ENCODE measurements at regions not wholly inside any gene's neighbourhood (a gene's known extent, or its start where the extent isn't known, plus 50 kb on each side); places are given as distances from the start of the nearest gene placed in this dataset.
"Not testable (repeated sequence)": the region's sequence is repeated elsewhere in the genome, so short reads cannot be mapped to it uniquely, and the experiment has no call there.

DNA sequence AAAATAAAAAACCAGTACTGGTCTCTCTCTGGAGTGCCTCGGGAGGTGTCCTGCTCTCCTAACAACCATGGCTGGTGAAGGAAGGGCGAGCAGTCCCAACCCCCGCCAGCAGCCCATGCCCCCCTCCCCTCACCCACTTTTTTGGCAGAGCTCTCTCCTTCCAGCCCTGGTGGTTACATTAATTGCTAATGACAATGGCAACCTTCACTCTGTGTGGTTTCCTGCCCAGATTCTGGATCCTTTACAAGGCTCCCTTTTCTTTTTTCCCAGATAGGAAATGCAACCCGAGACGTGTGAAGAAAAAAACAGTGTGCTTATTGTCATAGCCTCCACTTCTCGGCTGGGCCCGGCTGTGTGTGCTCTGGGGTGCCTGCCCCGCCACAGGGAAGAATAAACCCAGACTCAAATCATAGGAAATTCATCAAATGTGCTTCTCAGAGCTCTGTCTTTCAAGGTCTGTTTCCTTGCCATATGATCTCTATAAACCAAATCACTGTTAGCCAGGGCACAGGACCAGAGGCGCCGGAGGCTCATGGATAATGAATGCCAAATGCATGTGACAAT is 513.0 kb downstream of the SOX6 start:
- FAIRE-seq (no peak), DNase-seq (peak in 2 of 5 donors; percentile 48 to 69)
- H3K4me1 ChIP-seq (ENCODE audit: control insufficient read depth in 2 of 3, insufficient read depth in 2 of 3, low read depth in 1 of 3, low read length in 3 of 3): no peaks in the 10 kb centered on the region
- no peak overlapping the region for H3K4me3 ChIP-seq (ENCODE audit: low read length in 3 of 3)
- TF ChIP-seq, protein P1, sequence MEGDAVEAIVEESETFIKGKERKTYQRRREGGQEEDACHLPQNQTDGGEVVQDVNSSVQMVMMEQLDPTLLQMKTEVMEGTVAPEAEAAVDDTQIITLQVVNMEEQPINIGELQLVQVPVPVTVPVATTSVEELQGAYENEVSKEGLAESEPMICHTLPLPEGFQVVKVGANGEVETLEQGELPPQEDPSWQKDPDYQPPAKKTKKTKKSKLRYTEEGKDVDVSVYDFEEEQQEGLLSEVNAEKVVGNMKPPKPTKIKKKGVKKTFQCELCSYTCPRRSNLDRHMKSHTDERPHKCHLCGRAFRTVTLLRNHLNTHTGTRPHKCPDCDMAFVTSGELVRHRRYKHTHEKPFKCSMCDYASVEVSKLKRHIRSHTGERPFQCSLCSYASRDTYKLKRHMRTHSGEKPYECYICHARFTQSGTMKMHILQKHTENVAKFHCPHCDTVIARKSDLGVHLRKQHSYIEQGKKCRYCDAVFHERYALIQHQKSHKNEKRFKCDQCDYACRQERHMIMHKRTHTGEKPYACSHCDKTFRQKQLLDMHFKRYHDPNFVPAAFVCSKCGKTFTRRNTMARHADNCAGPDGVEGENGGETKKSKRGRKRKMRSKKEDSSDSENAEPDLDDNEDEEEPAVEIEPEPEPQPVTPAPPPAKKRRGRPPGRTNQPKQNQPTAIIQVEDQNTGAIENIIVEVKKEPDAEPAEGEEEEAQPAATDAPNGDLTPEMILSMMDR (IDR thresholded peaks at IDR 0.05; ENCODE audit: borderline replicate concordance, extremely low read depth, insufficient read depth): no peak
- H3K36me3 ChIP-seq (ENCODE audit: control insufficient read depth in 2 of 3, insufficient read depth in 3 of 3, low read length in 3 of 3): no peaks in the 10 kb centered on the region
- H3K9me3 ChIP-seq (ENCODE audit: control insufficient read depth in 2 of 3, insufficient read depth in 1 of 3, low read length in 3 of 3): no peaks in the 10 kb centered on the region
- no peak overlapping the region for H3K27ac ChIP-seq (ENCODE audit: low read depth in 2 of 2, low read length in 2 of 2)
- intact Hi-C loops (cut with DNase I): no loop called here
- H3K27me3 ChIP-seq (ENCODE audit: control insufficient read depth, insufficient read depth, low read length): no peaks in the 10 kb centered on the region
- no peak overlapping the region for H3K9ac ChIP-seq (ENCODE audit: low read length in 3 of 3)

DNA sequence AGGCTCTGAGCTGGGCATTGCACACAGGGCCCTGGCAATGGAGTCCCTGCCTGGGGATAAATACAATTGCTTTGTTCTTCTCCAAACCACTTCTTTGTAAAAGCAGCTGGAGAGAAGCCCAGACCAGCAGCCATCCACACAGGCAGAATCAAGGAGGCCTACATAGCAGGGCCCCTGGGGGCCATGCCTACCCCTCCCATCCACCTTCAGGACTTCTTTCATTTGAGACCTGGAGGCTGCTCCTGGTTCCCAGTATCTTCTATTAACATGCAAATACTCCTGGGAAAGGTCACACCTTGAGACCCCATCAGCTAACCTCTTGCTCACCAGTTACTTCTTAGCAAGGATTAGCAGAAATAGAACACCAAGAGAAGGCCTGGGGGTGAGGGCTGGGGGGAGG is 511.1 kb downstream of the SOX6 start:
- DNase-seq (no peak), FAIRE-seq (no peak)
- H3K4me3 ChIP-seq (ENCODE audit: low read length in 3 of 3): no peak overlapping the region
- H3K4me1 ChIP-seq (ENCODE audit: control insufficient read depth in 2 of 3, insufficient read depth in 2 of 3, low read depth in 1 of 3, low read length in 3 of 3): no peaks in the 10 kb centered on the region
- no peaks in the 10 kb centered on the region for H3K36me3 ChIP-seq (ENCODE audit: control insufficient read depth in 2 of 3, insufficient read depth in 3 of 3, low read length in 3 of 3)
- no peak overlapping the region for H3K9ac ChIP-seq (ENCODE audit: low read length in 3 of 3)
- intact Hi-C loops (cut with DNase I): no loop called here
- no peak overlapping the region for H3K27ac ChIP-seq (ENCODE audit: low read depth in 2 of 2, low read length in 2 of 2)
- H3K27me3 ChIP-seq (ENCODE audit: control insufficient read depth, insufficient read depth, low read length): no peaks in the 10 kb centered on the region
- TF ChIP-seq, protein P1 (IDR thresholded peaks at IDR 0.05; ENCODE audit: borderline replicate concordance, extremely low read depth, insufficient read depth): no peak
- H3K9me3 ChIP-seq (ENCODE audit: control insufficient read depth in 2 of 3, insufficient read depth in 1 of 3, low read length in 3 of 3): no peaks in the 10 kb centered on the region

DNA sequence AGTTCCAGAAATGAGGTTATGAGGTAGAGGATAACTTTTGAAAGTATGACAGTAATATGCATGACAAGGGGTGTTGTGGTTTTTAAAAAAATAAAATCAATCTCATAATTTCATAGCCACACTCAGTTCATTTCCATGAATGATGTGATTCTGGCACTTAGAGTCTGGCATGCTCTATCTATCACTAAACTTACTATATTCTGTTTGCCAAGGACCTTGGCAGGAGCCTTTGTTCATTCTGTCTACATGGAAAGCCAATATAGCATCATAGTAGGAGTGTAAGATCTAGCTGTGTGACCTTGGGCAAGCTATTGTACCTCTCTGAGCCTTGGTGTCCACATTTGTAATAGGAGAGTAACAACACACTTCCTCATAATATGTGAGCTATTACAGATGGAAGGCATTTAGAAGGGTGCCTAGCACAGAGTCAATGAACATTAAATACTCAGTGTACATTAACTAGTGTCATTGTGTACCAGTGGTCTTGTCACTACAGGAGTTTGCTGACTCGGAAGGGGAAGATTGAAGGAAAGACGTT is 507.6 kb downstream of the SOX6 start:
- H3K27ac ChIP-seq (ENCODE audit: low read depth in 2 of 2, low read length in 2 of 2): no peak overlapping the region
- no peaks in the 10 kb centered on the region for H3K4me1 ChIP-seq (ENCODE audit: control insufficient read depth in 2 of 3, insufficient read depth in 2 of 3, low read depth in 1 of 3, low read length in 3 of 3)
- no peaks in the 10 kb centered on the region for H3K36me3 ChIP-seq (ENCODE audit: control insufficient read depth in 2 of 3, insufficient read depth in 3 of 3, low read length in 3 of 3)
- TF ChIP-seq, protein P1 (IDR thresholded peaks at IDR 0.05; ENCODE audit: borderline replicate concordance, extremely low read depth, insufficient read depth): no peak
- H3K4me3 ChIP-seq (ENCODE audit: low read length in 3 of 3): no peak overlapping the region
- FAIRE-seq (no peak), DNase-seq (no peak)
- no peaks in the 10 kb centered on the region for H3K9me3 ChIP-seq (ENCODE audit: control insufficient read depth in 2 of 3, insufficient read depth in 1 of 3, low read length in 3 of 3)
- intact Hi-C loops (cut with DNase I): no loop called here
- H3K27me3 ChIP-seq (ENCODE audit: control insufficient read depth, insufficient read depth, low read length): no peaks in the 10 kb centered on the region
- no peak overlapping the region for H3K9ac ChIP-seq (ENCODE audit: low read length in 3 of 3)

DNA sequence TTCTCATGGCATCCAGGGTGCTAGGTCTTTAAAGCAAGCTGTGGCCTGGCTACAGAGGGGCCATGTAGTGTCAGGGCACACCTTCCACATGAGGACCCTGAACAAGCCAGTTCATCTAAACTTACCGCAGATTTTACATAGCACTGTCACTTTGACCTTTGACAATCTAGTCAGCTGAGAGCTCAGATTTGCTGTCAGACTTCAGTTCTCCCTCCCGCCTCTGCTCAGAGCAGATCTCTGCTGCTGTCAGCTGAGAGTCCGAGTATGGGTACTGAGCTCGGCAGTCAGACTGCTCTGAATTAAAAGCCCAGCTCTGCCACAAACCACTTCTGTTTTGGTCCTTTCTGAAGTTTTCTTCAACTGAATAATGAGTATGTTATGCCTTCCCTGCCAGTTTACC is 507.1 kb downstream of the SOX6 start:
- H3K9ac ChIP-seq (ENCODE audit: low read length in 3 of 3): no peak overlapping the region
- DNase-seq (peak in 1 of 5 donors; percentile 22), FAIRE-seq (no peak)
- H3K27me3 ChIP-seq (ENCODE audit: control insufficient read depth, insufficient read depth, low read length): no peaks in the 10 kb centered on the region
- no peaks in the 10 kb centered on the region for H3K4me1 ChIP-seq (ENCODE audit: control insufficient read depth in 2 of 3, insufficient read depth in 2 of 3, low read depth in 1 of 3, low read length in 3 of 3)
- no peaks in the 10 kb centered on the region for H3K36me3 ChIP-seq (ENCODE audit: control insufficient read depth in 2 of 3, insufficient read depth in 3 of 3, low read length in 3 of 3)
- TF ChIP-seq, protein P1 (IDR thresholded peaks at IDR 0.05; ENCODE audit: borderline replicate concordance, extremely low read depth, insufficient read depth): no peak
- no peaks in the 10 kb centered on the region for H3K9me3 ChIP-seq (ENCODE audit: control insufficient read depth in 2 of 3, insufficient read depth in 1 of 3, low read length in 3 of 3)
- no peak overlapping the region for H3K27ac ChIP-seq (ENCODE audit: low read depth in 2 of 2, low read length in 2 of 2)
- intact Hi-C loops (cut with DNase I): no loop called here
- no peak overlapping the region for H3K4me3 ChIP-seq (ENCODE audit: low read length in 3 of 3)

DNA sequence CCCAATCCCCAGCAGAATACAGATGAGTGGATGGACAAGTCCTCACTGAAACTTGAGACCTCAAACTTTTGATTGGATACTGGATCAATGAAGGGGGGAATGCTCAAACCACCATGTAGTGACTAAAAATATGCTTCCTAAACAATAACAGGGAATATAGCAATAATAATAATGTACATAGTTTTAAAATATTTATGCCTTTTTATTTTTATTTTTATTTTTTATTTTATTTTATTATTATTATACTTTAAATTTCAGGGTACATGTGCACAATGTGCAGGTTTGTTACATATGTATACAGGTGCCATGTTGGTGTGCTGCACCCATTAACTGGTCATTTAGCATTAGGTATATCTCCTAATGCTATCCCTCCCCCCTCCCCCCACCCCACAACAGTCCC is 506.0 kb downstream of the SOX6 start:
- intact Hi-C loops (cut with DNase I); H3K27me3 ChIP-seq (ENCODE audit: control insufficient read depth, insufficient read depth, low read length); H3K4me1 ChIP-seq (ENCODE audit: control insufficient read depth in 2 of 3, insufficient read depth in 2 of 3, low read depth in 1 of 3, low read length in 3 of 3); H3K9me3 ChIP-seq (ENCODE audit: control insufficient read depth in 2 of 3, insufficient read depth in 1 of 3, low read length in 3 of 3); H3K4me3 ChIP-seq (ENCODE audit: low read length in 3 of 3); H3K36me3 ChIP-seq (ENCODE audit: control insufficient read depth in 2 of 3, insufficient read depth in 3 of 3, low read length in 3 of 3); FAIRE-seq; H3K27ac ChIP-seq (ENCODE audit: low read depth in 2 of 2, low read length in 2 of 2); DNase-seq; H3K9ac ChIP-seq (ENCODE audit: low read length in 3 of 3): not testable (repeated sequence)
